ENCODE measurements at regions not wholly inside any gene's neighbourhood (a gene's known extent, or its start where the extent isn't known, plus 50 kb on each side); places are given as distances from the start of the nearest gene placed in this dataset.

DNA sequence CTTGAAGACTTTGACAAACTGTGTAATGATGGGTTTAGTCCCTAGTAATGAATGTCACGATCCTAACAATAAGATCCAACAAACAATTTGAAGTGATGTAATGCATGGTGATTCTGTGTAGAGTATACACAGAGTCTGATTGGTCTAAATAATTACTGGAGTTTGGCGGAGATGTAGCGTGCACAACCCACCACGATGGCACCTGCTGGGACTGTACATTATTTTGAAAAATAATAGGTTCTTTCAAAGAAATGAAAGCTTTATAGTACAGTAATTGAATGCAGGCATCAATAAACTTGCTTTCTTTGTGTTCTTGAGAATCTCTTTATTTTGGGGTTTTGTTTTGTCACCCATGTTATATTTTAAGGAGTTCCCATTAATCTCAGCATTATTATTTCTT is 902.2 kb upstream of the PCDH7 start:
- H3K27ac ChIP-seq: no peak overlapping the region
- no peaks in the 10 kb centered on the region for H3K4me1 ChIP-seq (replicated peaks in 1 of 2)
- DNase-seq: no peak
- TF ChIP-seq, protein P1, sequence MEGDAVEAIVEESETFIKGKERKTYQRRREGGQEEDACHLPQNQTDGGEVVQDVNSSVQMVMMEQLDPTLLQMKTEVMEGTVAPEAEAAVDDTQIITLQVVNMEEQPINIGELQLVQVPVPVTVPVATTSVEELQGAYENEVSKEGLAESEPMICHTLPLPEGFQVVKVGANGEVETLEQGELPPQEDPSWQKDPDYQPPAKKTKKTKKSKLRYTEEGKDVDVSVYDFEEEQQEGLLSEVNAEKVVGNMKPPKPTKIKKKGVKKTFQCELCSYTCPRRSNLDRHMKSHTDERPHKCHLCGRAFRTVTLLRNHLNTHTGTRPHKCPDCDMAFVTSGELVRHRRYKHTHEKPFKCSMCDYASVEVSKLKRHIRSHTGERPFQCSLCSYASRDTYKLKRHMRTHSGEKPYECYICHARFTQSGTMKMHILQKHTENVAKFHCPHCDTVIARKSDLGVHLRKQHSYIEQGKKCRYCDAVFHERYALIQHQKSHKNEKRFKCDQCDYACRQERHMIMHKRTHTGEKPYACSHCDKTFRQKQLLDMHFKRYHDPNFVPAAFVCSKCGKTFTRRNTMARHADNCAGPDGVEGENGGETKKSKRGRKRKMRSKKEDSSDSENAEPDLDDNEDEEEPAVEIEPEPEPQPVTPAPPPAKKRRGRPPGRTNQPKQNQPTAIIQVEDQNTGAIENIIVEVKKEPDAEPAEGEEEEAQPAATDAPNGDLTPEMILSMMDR (IDR thresholded peaks at IDR 0.05): no peak
- no peak for TF ChIP-seq POLR2A (IDR thresholded peaks at IDR 0.05)
- no peak overlapping the region for H3K4me3 ChIP-seq
- H3K36me3 ChIP-seq (replicated peaks in 1 of 2): no peaks in the 10 kb centered on the region
- intact Hi-C loops (cut with DNase I): no loop called here
- WGBS, 4 donors: 79 to 88% (median 83%) methylated on average over 4 of the region's 4 CpGs
- H3K9me3 ChIP-seq (replicated peaks in 1 of 3): no peaks in the 10 kb centered on the region
- H3K27me3 ChIP-seq: no peaks in the 10 kb centered on the region

DNA sequence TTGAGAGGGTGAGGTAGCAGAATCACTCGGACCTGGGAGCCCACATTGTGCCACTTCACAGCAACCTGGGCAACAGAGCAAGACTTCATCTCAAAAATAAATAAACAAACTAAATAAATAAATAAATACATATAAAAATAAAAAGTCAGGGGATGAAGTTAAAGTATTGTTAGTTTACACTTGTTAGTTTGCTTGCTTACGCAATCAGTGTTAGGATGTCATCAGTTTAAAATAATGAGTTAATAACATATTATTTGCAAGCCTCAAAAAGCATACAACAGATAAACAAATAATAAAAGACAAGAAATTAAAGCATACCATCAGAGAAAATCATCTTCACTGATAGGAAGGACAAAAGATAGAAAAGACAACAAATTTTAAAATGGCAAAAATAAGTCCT is 891.1 kb upstream of the PCDH7 start:
- TF ChIP-seq POLR2A (IDR thresholded peaks at IDR 0.05): no peak
- Histone ChIP-seq H3K4me1 (replicated peaks in 1 of 2) (no peaks in the 10 kb centered on the region), H3K27me3 (no peaks in the 10 kb centered on the region), H3K9me3 (replicated peaks in 1 of 3) (no peaks in the 10 kb centered on the region), H3K36me3 (replicated peaks in 1 of 2) (no peaks in the 10 kb centered on the region), H3K27ac (no peak overlapping the region), H3K4me3 (no peak overlapping the region)
- no peak for DNase-seq
- 67 to 76% (median 70%) methylated on average over 2 of the region's 2 CpGs for whole genome bisulfite sequencing, 4 donors
- intact Hi-C loops (cut with DNase I): no loop called here

DNA sequence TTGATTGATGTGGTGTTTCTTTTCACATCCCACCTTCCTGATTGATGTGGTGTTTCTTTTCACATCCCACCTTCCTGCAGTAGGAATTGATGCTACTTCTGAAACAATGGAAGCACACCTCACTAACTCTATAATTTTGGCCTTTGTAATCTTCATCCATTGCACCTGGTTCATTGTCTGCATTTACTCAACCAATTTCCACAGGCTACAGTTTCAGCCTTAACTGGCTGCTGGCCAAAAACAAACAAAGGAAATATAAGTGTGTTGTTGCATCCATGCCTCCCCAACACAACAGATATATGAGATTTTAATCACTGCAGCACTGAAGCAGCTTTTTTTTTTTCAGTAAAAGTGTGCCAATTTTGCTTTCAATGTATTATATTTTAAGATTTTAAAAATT is 867.6 kb upstream of the PCDH7 start:
- intact Hi-C loops (cut with DNase I): no loop called here
- Histone ChIP-seq H3K27ac (no peak overlapping the region), H3K4me3 (no peak overlapping the region), H3K36me3 (replicated peaks in 1 of 2) (no peaks in the 10 kb centered on the region), H3K9me3 (replicated peaks in 1 of 3) (no peaks in the 10 kb centered on the region), H3K27me3 (no peaks in the 10 kb centered on the region), H3K4me1 (replicated peaks in 1 of 2) (no peaks in the 10 kb centered on the region)
- DNase-seq: no peak
- no peak for TF ChIP-seq POLR2A (IDR thresholded peaks at IDR 0.05)
- TF ChIP-seq, protein P1 (IDR thresholded peaks at IDR 0.05): no peak

DNA sequence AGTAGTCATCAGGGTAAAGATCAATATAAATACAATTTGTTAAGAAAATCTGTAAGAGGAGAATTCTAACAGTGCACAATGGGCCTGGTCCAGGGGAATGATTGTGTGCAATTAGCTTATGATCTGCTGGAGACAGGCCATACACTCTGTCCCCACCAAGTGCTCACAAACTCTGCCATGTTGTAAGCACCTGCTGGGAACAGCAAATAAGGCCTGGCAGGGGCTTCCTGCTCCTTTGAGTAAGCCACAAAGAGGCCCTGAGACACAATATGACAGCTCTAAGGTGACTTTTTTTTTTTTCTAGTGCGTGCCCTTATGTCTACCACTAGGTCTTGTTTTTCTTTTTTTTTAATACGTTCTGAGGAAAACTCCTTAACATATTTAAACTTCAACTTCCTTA is 866.3 kb upstream of the PCDH7 start:
- TF ChIP-seq, protein P1 (IDR thresholded peaks at IDR 0.05): no peak
- no peak for TF ChIP-seq POLR2A (IDR thresholded peaks at IDR 0.05)
- WGBS, 4 donors: 69 to 77% (median 72%) methylated on average over 2 of the region's 2 CpGs
- no peaks in the 10 kb centered on the region for H3K36me3 ChIP-seq (replicated peaks in 1 of 2)
- no peaks in the 10 kb centered on the region for H3K9me3 ChIP-seq (replicated peaks in 1 of 3)
- H3K4me3 ChIP-seq: no peak overlapping the region
- no peaks in the 10 kb centered on the region for H3K4me1 ChIP-seq (replicated peaks in 1 of 2)
- intact Hi-C loops (cut with DNase I): no loop called here
- no peaks in the 10 kb centered on the region for H3K27me3 ChIP-seq
- DNase-seq: no peak
- H3K27ac ChIP-seq: no peak overlapping the region

DNA sequence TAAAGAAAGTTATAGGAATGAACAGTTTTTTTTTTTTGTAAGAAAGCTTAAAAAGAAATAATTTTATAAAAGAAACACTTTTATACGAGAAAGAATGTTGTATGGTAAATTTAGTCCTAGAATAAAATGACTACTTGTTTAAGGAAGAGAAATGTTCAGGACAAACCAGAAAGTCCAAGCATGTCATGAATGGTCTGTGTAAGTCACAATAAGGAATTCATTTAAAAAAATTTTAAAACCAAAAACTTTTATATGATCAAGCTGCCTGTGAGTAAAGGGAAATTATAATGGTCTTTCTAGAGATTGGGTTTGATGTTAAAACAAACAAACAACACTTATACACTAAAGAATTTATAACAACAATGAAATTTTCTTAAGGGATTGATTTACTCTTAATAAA is 858.9 kb upstream of the PCDH7 start:
- Histone ChIP-seq H3K9me3 (replicated peaks in 1 of 3) (no peaks in the 10 kb centered on the region), H3K36me3 (replicated peaks in 1 of 2) (no peaks in the 10 kb centered on the region), H3K27me3 (no peaks in the 10 kb centered on the region), H3K4me3 (no peak overlapping the region), H3K27ac (no peak overlapping the region), H3K4me1 (replicated peaks in 1 of 2) (no peaks in the 10 kb centered on the region)
- intact Hi-C loops (cut with DNase I): no loop called here
- no peak for DNase-seq
- WGBS, 4 donors: 46 to 80% (median 68%) methylated on average over 1 of the region's 1 CpG
- TF ChIP-seq, protein P1 (IDR thresholded peaks at IDR 0.05): no peak
- TF ChIP-seq POLR2A (IDR thresholded peaks at IDR 0.05): no peak

Measured in adrenal gland (tissue), 9 donors.